Left lung (tissue), 4 donors: ENCODE measurements at regions not wholly inside any gene's neighbourhood (a gene's known extent, or its start where the extent isn't known, plus 50 kb on each side); places are given as distances from the start of the nearest gene placed in this dataset.

Experiments used
- ATAC-seq: fragments of 200-7000 bp; cut with Tn5 transposase; one replicate; pipeline ENCODE4 v1.9.1; 2020; ENCODE audit warnings: moderate library complexity
- DNase-seq, 4 donors: peaks; one replicate each; pipeline ENCODE4 v3.0.0-alpha.2; 2013 to 2020
- H3K27ac ChIP-seq, 2 donors: fragments of 200-600 bp; sonication (generic) in 1 of 2; one replicate each; pipeline versions ENCODE4 v1.5.0 to v1.8.0; 2020 to 2021
- H3K27me3 ChIP-seq, 2 donors: fragments of 200-600 bp; sonication (generic) in 1 of 2; one replicate each; pipeline versions ENCODE4 v1.5.0 to v1.8.0; 2020 to 2021
- H3K36me3 ChIP-seq, 2 donors: fragments of 200-600 bp; sonication (generic) in 1 of 2; one replicate each; pipeline versions ENCODE4 v1.5.0 to v1.8.0; 2020 to 2021
- H3K4me1 ChIP-seq, 2 donors: fragments of 200-600 bp; one replicate each; pipeline ENCODE4 v1.8.0; 2021
- H3K4me3 ChIP-seq, 2 donors: fragments of 200-600 bp; sonication (generic) in 1 of 2; one replicate each; pipeline versions ENCODE4 v1.5.0 to v1.8.0; 2020 to 2021; ENCODE audit warnings: mild to moderate bottlenecking in 1 of 2
- H3K9me3 ChIP-seq, 2 donors: fragments of 200-600 bp; sonication (generic) in 1 of 2; one replicate each; pipeline versions ENCODE4 v1.5.0 to v1.8.0; 2020 to 2021
- CTCF ChIP-seq, 2 donors: fragments of 200-600 bp; sonication (generic) in 1 of 2; IDR thresholded peaks; one replicate each; pipeline versions ENCODE4 v1.5.0 to v1.8.0; 2021; ENCODE audit warnings: antibody characterized with exemption in 2 of 2
- intact Hi-C, 2 donors: fragments of 100-400 bp; cut with DNase I; formaldehyde crosslinking; loops; one replicate each; pipeline versions ENCODE4 v1.11.2 to v1.14.2; 2022
- donor health status: DM: no; HTN: yes; CAD: no.
- donor health status: DM: no; HTN: no; CAD: no.

DNA sequence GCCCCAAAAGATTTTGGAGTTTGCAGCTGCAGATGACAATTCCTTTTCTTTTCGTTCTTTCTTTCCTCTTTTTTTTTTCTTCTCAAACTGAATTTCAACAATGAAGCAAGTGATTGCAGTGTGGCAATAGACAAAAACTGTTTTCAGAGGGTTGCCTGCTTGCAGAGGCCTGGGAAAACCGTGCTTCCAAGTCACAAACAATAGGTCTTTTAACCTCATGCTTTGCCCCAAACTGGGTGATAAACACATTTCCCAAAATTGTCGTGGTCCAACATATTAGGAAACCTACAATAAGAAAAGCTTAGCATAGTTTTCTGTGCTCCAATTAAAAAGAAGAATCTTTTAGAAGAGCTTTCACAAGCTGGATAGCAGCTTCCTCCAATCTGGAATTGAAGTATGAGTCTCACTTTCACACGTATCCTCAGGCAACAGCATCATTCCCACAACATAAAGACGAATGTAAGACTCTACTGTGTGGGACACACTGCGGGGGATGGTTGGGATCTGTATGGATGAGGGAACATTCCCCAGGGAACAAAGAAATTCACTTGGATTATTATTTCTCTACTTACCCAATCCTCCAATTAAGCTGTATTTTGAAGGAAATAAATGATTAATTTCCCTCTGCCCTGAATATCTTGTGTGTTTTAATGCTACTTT is 656.1 kb downstream of the RNF144A start:
- DNase-seq (no peak), ATAC-seq (no peak)
- TF ChIP-seq CTCF (IDR thresholded peaks at IDR 0.05), result no peak
- no peak overlapping the region for H3K4me3 ChIP-seq
- peaks cover 0 to 11% of the 10 kb centered on the region in 2 donors for H3K9me3 ChIP-seq
- no peak overlapping the region for H3K27ac ChIP-seq
- no peaks in the 10 kb centered on the region for H3K27me3 ChIP-seq
- H3K36me3 ChIP-seq, result no peaks in the 10 kb centered on the region
- H3K4me1 ChIP-seq, result no peaks in the 10 kb centered on the region
- intact Hi-C loops, result no loop called here

DNA sequence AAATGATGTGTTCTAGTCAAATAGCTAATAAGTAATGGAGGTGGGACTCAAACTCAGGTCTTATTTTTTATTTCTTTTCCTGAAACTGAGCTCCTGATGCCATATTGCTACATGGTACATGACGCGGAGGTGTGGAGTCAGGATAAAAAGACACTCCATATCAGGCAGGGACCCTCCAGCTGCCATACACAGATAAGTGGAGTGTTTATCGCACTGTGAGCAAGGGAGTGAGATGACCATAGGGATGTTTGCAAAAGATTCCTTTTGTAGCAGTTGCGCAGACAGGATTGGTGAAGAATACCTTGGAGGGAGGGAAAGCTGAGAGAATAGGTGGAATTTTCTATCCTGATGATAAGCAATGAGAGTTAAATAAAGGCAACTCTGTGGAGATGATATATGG is 657.2 kb downstream of the RNF144A start:
- Histone ChIP-seq H3K36me3 (no peaks in the 10 kb centered on the region), H3K27me3 (no peaks in the 10 kb centered on the region), H3K27ac (no peak overlapping the region), H3K4me3 (no peak overlapping the region), H3K4me1 (no peaks in the 10 kb centered on the region), H3K9me3 (peaks cover 0 to 15% of the 10 kb centered on the region in 2 donors)
- no peak for ATAC-seq
- intact Hi-C loops, result no loop called here
- DNase-seq, result no peak
- no peak for TF ChIP-seq CTCF (IDR thresholded peaks at IDR 0.05)

DNA sequence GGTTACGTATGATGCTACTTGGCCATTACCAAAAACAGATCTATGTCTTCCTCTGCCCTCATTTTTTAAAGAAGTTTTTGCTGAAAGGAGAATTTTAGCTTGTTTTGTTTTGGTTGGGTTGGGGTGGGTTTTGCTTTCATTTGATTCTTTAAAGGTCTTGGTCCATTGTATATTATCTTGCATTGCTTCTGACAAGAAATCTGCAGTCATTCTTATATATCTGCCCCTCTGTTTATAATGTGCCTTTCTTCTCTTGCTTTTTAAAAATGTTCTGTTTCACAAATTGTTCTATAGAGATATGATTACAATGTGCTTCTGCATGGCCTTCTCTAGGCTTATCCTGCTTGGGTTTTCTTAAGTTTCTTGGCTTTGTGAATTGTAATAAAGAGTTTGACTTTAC is 660.6 kb downstream of the RNF144A start:
- no peaks in the 10 kb centered on the region for H3K27me3 ChIP-seq
- no peaks in the 10 kb centered on the region for H3K4me1 ChIP-seq
- no peak for ATAC-seq
- H3K27ac ChIP-seq, result no peak overlapping the region
- no peak for TF ChIP-seq CTCF (IDR thresholded peaks at IDR 0.05)
- intact Hi-C loops, result no loop called here
- H3K9me3 ChIP-seq, result peaks cover 0 to 15% of the 10 kb centered on the region in 2 donors
- H3K4me3 ChIP-seq, result no peak overlapping the region
- no peaks in the 10 kb centered on the region for H3K36me3 ChIP-seq
- no peak for DNase-seq

DNA sequence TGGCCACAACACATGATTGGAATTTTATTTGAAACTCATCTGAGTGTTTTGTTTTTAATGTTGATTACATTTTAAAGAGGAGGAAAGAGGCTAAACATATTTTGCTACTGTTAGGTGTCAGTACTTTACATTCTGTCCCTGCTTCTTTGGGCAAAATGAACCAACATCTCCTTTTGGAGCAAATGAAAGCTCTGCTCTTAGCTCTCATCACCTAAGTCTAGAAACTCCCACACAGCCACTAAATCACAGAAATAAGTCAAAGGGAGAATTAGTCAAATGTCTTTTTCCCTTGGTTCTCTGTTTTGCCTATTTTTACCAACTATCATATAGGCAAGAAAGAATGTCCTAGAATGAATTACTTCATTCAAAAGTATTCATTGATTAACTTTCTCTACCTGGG is 666.8 kb downstream of the RNF144A start:
- H3K4me1 ChIP-seq, result no peaks in the 10 kb centered on the region
- no peak overlapping the region for H3K27ac ChIP-seq
- no peaks in the 10 kb centered on the region for H3K36me3 ChIP-seq
- no peak for TF ChIP-seq CTCF (IDR thresholded peaks at IDR 0.05)
- no peaks in the 10 kb centered on the region for H3K27me3 ChIP-seq
- DNase-seq (no peak), ATAC-seq (no peak)
- no peaks in the 10 kb centered on the region for H3K9me3 ChIP-seq
- H3K4me3 ChIP-seq, result no peak overlapping the region
- intact Hi-C loops, result no loop called here

- H3K27ac ChIP-seq, result no peak overlapping the region
- no peak for ATAC-seq
- no peaks in the 10 kb centered on the region for H3K27me3 ChIP-seq
- intact Hi-C loops, result no loop called here
- no peaks in the 10 kb centered on the region for H3K9me3 ChIP-seq
- TF ChIP-seq CTCF (IDR thresholded peaks at IDR 0.05), result no peak
- DNase-seq, result no peak
- H3K36me3 ChIP-seq, result no peaks in the 10 kb centered on the region
- H3K4me1 ChIP-seq, result no peaks in the 10 kb centered on the region
- no peak overlapping the region for H3K4me3 ChIP-seq
Measured at GRCh38 chr2:7586898-7587297, 669.7 kb downstream of the RNF144A start.
